ENCODE measurements at regions not wholly inside any gene's neighbourhood (a gene's known extent, or its start where the extent isn't known, plus 50 kb on each side); places are given as distances from the start of the nearest gene placed in this dataset.
A peak's percentile ranks its signal among the peaks of the same experiment; 100 is the strongest.

GRCh38 chr12:125381373-125381772 lies 316.1 kb downstream of the AACS start:
- H3K9me3 ChIP-seq (ENCODE audit: insufficient read depth in 2 of 2, low read depth in 1 of 2, low read length in 1 of 2) = no peaks in the 10 kb centered on the region
- H4K5ac ChIP-seq (ENCODE audit: insufficient read length, low read depth, low read length) = no peak overlapping the region
- no peak overlapping the region for H2AK5ac ChIP-seq (ENCODE audit: low read depth, low read length)
- H2BK120ac ChIP-seq (replicated peaks; ENCODE audit: low read depth, low read length) = no peak overlapping the region
- H4K20me1 ChIP-seq (replicated peaks in 1 of 2; ENCODE audit: control insufficient read depth in 1 of 2, insufficient read depth in 2 of 2, low read length in 2 of 2) = peaks cover 3 to 7% of the 10 kb centered on the region in 2 experiments
- no peak overlapping the region for H3K4me2 ChIP-seq (ENCODE audit: insufficient read depth in 1 of 2, low read depth in 2 of 2, low read length in 2 of 2)
- H3K79me1 ChIP-seq (ENCODE audit: low read depth, low read length) = no peaks in the 10 kb centered on the region; the same call in 1 of the 2 replicates
- ChIA-PET POLR2A (ENCODE audit: partially characterized antibody) (no interaction called here), CTCF (ENCODE audit: partially characterized antibody) (interaction anchor here (1.0 to 1.3 kb wide), 5 partner anchors 10 to 144 kb away, joined by 3 to 5 read pairs (median 4); no protein-coding TSS in a partner anchor)
- H3K27ac ChIP-seq (ENCODE audit: low read depth, low read length) = no peak overlapping the region
- H3K18ac ChIP-seq (ENCODE audit: extremely low read depth, low read length) = no peak overlapping the region
- H2BK20ac ChIP-seq (ENCODE audit: low read length) = no peak overlapping the region
- H3K23me2 ChIP-seq (ENCODE audit: low read depth, low read length) = no peaks in the 10 kb centered on the region; the same call in 1 of the 2 replicates
- H3K4me3 ChIP-seq (ENCODE audit: extremely low read depth in 1 of 4, insufficient read depth in 2 of 4, low read depth in 3 of 4, low read length in 4 of 4) = no peak overlapping the region
- no peaks in the 10 kb centered on the region; a peak in 1 of 4 replicates for H3K79me2 ChIP-seq (ENCODE audit: control insufficient read depth in 1 of 2, insufficient read depth in 2 of 2, low read length in 2 of 2)
- 0 out of 2 replicates have a peak overlapping the region, but pooled peaks have one; percentile 15 for H4K8ac ChIP-seq (ENCODE audit: extremely low read depth, insufficient read depth, low read length)
- H3K27me3 ChIP-seq (replicated peaks in 1 of 4; ENCODE audit: control insufficient read depth in 3 of 4, extremely low read depth in 1 of 4, insufficient read depth in 3 of 4, low read length in 3 of 4) = no peaks in the 10 kb centered on the region
- H2BK15ac ChIP-seq (ENCODE audit: low read length) = no peak overlapping the region
- no peak overlapping the region for H2BK12ac ChIP-seq (ENCODE audit: low read depth, low read length)
- H3K4me1 ChIP-seq (replicated peaks in 1 of 4; ENCODE audit: control insufficient read depth in 3 of 4, insufficient read depth in 4 of 4, low read length in 3 of 4) = no peaks in the 10 kb centered on the region
- no peak overlapping the region for H2AFZ ChIP-seq (ENCODE audit: low read length)
- DNase-seq (ENCODE audit: low read depth in 1 of 2, low spot score in 2 of 2) (no peak), FAIRE-seq (no peak)
- no peak overlapping the region for H3K9ac ChIP-seq (replicated peaks in 1 of 4; ENCODE audit: extremely low read depth in 1 of 4, low read depth in 3 of 4, low read length in 3 of 4)
- 80% methylated on average over 4 of the region's 4 CpGs; no CpG with 5 or more reads in 1 of the 2 experiments for WGBS, 2 experiments (ENCODE audit: extremely low coverage in 1 of 2, insufficient coverage in 1 of 2, insufficient read length in 1 of 2, insufficient replicate concordance in 2 of 2, low coverage in 1 of 2, low lambda C conversion rate in 2 of 2, missing lambda C conversion rate in 1 of 2)
- H3K56ac ChIP-seq (replicated peaks; ENCODE audit: insufficient read length, low read depth, low read length) = no peak overlapping the region
- H3K23ac ChIP-seq (ENCODE audit: insufficient read length) = no peak overlapping the region
- no peak overlapping the region for H4K91ac ChIP-seq (replicated peaks; ENCODE audit: insufficient read length, low read length)
- no peak overlapping the region for H3K4ac ChIP-seq (replicated peaks; ENCODE audit: insufficient read length, low read depth, low read length)
- no peak overlapping the region for H3K14ac ChIP-seq (ENCODE audit: insufficient read length)
- no peak overlapping the region for H2BK5ac ChIP-seq (ENCODE audit: low read depth, low read length)
- no peaks in the 10 kb centered on the region; a peak in 3 of 8 replicates for H3K36me3 ChIP-seq (ENCODE audit: control insufficient read depth in 2 of 4, insufficient read depth in 4 of 4, low read length in 3 of 4)
- no peak for TF ChIP-seq CHD2 (IDR thresholded peaks at IDR 0.05; ENCODE audit: low read length)
- TF ChIP-seq YY1 (IDR thresholded peaks at IDR 0.05; ENCODE audit: low read depth, low read length) = no peak
- TF ChIP-seq NANOG (IDR thresholded peaks at IDR 0.05; ENCODE audit: insufficient read depth, low read depth, low read length, poor library complexity, severe bottlenecking) = no peak
- no peak for TF ChIP-seq HDAC2 (IDR thresholded peaks at IDR 0.05; ENCODE audit: borderline replicate concordance in 1 of 2, low read depth in 2 of 2, low read length in 2 of 2)
- no peak for TF ChIP-seq HDAC6 (IDR thresholded peaks at IDR 0.05; ENCODE audit: low read depth, low read length)
- TF ChIP-seq BCL11A (IDR thresholded peaks at IDR 0.05; ENCODE audit: low read depth in 2 of 2, low read length in 2 of 2) = no peak
- TF ChIP-seq TAF7 (optimal IDR thresholded peaks at IDR 0.05; ENCODE audit: borderline replicate concordance, low read depth, low read length) = no peak
- TF ChIP-seq JUND (IDR thresholded peaks at IDR 0.05; ENCODE audit: low read length) = no peak
- TF ChIP-seq BRCA1 (IDR thresholded peaks at IDR 0.05; ENCODE audit: low read depth, low read length) = no peak
- no peak for TF ChIP-seq KDM5A (IDR thresholded peaks at IDR 0.05; ENCODE audit: low read length)
- no peak for TF ChIP-seq CTBP2 (IDR thresholded peaks at IDR 0.05; ENCODE audit: borderline replicate concordance, insufficient read depth, insufficient read length, low read length)
- no peak for TF ChIP-seq EP300 (IDR thresholded peaks at IDR 0.05; ENCODE audit: borderline replicate concordance in 1 of 2, low read depth in 2 of 2, low read length in 2 of 2)
- TF ChIP-seq EGR1 (IDR thresholded peaks at IDR 0.05; ENCODE audit: borderline replicate concordance, low read depth, low read length) = no peak
- TF ChIP-seq ATF3 (IDR thresholded peaks at IDR 0.05; ENCODE audit: insufficient read depth, low read depth, low read length) = no peak
